GM18909 (cell line): ENCODE measurements at regions not wholly inside any gene's neighbourhood (a gene's known extent, or its start where the extent isn't known, plus 50 kb on each side); places are given as distances from the start of the nearest gene placed in this dataset.

ENCODE experiments used
- ATAC-seq: cut with Tn5 transposase; IDR thresholded peaks from one replicate; pipeline ENCODE4 v1.9.1; 2021; ENCODE audit warnings: mild to moderate bottlenecking; ENCODE audit not compliant: unreplicated experiment, poor library complexity

- no peak for ATAC-seq
Measured at GRCh38 chr22:17269607-17270261, 50.5 kb upstream of the ADA2 start.

DNA sequence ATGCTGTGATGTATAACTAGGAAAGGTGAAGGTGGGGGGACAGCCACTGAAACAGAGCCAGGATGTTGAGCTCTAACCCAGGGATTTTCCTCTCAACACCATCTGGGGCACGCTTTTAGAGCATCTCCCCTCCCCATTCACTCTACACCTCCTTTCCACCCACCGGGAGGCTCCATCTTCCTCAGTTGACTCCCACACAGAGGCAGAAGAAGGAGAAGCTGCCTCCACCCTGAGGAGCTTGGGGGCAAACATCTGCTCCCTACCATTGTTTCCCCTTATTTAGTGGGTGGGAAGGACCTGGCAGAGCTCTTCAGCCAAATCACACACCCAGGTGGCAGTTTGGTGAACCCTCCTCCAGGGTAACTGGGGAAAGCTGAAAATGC, 50.0 kb upstream of the ADA2 start:
- ATAC-seq, result no peak
